GM20000 (cell line): ENCODE measurements at regions not wholly inside any gene's neighbourhood (a gene's known extent, or its start where the extent isn't known, plus 50 kb on each side); places are given as distances from the start of the nearest gene placed in this dataset.

Experiments used
- DNase-seq: peaks from one replicate; pipeline ENCODE4 v3.0.0; 2012; ENCODE audit warnings: low spot score
- TF ChIP-seq, protein P1 (sequence below): IDR thresholded peaks from 2 replicates; pipeline ENCODE4 v1.5.1; 2012; ENCODE audit warnings: mild to moderate bottlenecking, control low read depth; ENCODE audit errors: extremely low read depth, missing control alignments

DNA sequence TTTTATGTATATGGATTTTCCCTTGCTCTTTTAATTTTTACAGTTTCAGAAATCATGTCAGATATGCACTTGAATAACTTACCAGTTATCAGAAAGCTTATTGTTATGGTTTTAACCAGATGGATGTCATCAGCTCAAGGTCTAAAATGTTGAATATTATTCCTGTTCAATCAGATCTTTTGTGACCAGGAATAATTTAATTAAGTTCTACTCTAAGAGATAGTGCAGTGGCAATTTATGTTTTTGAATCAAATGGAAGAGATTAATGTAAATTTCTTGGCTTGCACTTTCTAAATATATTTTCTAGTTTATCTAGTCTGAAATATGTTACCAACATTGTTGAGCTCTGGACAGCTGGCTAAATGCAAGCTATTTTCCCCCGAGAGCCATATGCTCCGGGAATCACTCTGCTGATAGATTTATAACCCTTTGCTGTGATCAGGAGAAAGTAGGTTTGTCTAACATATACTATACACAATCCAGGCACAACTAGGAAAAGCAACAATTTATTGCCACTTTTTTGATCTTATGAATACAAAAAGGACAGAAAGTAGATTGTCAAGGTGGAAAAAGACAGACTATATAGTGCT is 76.8 kb upstream of the CD96 start:
- DNase-seq = no peak
- TF ChIP-seq, protein P1, sequence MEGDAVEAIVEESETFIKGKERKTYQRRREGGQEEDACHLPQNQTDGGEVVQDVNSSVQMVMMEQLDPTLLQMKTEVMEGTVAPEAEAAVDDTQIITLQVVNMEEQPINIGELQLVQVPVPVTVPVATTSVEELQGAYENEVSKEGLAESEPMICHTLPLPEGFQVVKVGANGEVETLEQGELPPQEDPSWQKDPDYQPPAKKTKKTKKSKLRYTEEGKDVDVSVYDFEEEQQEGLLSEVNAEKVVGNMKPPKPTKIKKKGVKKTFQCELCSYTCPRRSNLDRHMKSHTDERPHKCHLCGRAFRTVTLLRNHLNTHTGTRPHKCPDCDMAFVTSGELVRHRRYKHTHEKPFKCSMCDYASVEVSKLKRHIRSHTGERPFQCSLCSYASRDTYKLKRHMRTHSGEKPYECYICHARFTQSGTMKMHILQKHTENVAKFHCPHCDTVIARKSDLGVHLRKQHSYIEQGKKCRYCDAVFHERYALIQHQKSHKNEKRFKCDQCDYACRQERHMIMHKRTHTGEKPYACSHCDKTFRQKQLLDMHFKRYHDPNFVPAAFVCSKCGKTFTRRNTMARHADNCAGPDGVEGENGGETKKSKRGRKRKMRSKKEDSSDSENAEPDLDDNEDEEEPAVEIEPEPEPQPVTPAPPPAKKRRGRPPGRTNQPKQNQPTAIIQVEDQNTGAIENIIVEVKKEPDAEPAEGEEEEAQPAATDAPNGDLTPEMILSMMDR = no peak

DNA sequence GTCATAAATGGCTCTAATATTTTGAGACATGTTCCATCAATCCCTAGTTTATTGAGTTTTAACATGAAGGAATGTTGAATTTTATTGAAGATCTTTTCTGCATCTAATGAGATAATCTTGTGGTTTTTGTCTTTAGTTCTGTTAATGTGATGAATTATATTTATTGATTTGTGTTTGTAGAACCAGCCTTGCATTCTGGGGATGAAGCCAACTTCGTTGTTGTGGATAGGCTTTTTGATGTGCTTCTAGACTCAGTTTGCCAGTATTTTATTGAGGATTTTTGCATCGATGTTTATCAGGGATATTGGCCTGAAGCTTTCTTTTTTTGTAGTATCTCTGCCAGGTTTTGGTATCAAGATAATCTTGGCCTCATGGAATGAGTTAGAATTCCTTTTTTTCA is 72.0 kb upstream of the CD96 start:
- TF ChIP-seq, protein P1 = no peak
- DNase-seq = no peak

DNA sequence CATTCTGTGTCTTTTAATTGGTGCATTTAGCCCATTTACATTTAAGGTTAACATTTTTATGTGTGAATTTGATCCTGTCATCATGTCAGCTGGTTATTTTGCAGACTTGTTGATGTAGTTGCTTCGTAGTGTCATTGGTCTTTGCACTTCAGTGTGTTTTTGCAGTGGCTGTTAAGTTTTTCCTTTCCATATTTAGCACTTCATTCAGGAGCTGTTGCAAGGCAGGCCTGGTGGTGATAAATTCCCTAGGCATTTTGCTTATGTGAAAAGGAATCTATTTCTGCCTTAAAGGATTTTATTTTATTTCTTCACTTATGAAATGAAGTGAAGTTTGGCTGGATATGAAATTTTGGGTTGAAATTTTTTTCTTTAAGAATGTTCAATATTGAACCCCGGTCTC is 70.2 kb upstream of the CD96 start:
- TF ChIP-seq, protein P1 = no peak

DNA sequence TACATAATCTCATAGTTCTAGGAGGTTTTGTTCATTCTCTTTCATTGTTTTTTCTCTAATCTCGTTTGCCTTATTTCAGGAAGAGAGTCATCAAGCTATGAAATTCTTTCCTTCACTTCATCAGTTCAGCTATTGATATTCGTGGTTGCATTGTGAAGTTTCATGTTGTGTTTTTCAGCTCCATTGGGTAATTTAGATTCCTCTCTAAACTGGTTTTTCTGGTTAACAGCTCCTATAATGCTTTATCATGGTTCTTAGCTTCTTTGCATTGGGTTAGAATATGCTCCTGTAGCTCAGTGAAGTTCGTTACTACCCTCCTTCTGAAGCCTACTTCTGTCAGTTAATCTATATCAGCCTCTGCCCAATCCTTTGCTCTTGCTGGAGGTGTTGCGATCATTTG is 69.4 kb upstream of the CD96 start:
- TF ChIP-seq, protein P1 = no peak
- no peak for DNase-seq

More for the DNA sequence above, 70.2 kb upstream of the CD96 start:
- DNase-seq = no peak

DNA sequence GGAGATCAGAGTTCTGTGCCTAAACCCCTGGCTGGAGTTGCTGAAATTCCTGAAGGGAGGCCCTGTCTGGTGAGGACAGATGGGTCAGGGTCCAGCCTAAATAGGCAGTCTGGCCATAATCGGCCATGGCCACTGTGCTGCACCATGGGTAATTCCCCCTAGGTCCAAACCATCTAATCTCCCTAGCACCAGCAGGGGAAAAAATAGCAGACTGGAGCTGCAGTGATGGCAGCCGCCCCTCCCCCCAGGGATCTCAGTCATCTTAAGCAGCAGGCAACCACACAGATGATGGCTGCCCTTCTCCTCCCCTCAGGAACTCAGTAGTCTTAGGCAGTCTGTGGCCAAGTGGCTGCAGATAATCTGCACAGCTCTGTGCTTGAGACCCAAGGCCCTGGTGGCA is 68.4 kb upstream of the CD96 start:
- TF ChIP-seq, protein P1 = no peak
- no peak for DNase-seq

DNA sequence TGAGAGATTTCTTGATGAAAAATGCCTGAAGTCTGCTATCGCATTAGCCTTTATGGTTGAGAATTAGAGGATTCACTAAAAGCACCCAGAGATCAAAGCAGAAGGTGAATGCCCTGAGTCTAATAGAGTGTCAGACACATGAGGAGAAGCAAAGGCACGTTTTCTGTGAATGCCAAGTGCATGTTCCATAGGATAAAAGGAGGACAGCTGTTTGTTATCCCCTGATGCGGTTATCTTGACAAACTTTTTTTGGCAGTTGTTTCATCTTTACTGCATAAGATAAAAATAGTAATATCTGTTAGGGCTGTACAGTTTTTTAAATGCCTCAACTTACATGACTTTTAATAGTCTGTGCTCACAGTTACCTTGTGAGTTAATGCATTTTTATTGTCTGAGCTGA is 65.3 kb upstream of the CD96 start:
- TF ChIP-seq, protein P1 = no peak
- DNase-seq = no peak

DNA sequence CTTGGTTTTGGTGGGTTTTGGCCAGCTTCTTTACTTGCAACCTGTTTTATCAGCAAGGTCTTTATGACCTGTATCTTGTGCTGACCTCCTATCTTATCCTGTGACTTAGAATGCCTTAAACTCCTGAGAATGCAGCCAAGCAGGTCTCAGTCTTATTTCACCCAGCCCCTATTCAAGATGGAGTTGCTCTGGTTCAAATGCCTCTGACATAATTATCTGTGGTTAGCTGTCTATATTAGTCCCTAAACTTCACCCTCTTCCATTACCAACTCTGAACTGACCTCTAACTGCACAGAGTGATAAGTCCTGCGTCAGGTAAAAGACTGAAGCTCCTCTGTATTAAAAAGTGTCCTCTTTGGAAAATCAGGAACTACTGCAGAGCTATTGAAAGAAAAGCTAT is 61.9 kb upstream of the CD96 start:
- TF ChIP-seq, protein P1 = no peak
- no peak for DNase-seq
